H1 (cell line): ENCODE measurements at regions not wholly inside any gene's neighbourhood (a gene's known extent, or its start where the extent isn't known, plus 50 kb on each side); places are given as distances from the start of the nearest gene placed in this dataset.

Experiments used
- BACH1 ChIP-seq: IDR thresholded peaks from 2 replicates; pipeline ENCODE4 v1.6.1; 2012; ENCODE audit warnings: low read length, improper control_type of control experiment
- CHD2 ChIP-seq: IDR thresholded peaks from 2 replicates; pipeline ENCODE4 v1.6.1; 2012; ENCODE audit warnings: low read length, improper control_type of control experiment
- CTBP2 ChIP-seq: IDR thresholded peaks from 2 replicates; pipeline ENCODE4 v1.7.0; 2011; ENCODE audit warnings: borderline replicate concordance, mild to moderate bottlenecking, moderate library complexity, mixed read lengths, low read length; ENCODE audit not compliant: insufficient read depth, insufficient read length
- PHF8 ChIP-seq: fragments of 200-600 bp; sonication (generic); conservative IDR thresholded peaks from 2 replicates; pipeline ENCODE4 v1.7.1; 2012; ENCODE audit warnings: low read depth, mild to moderate bottlenecking, inconsistent platforms, low read length, moderate library complexity
- TAF1 ChIP-seq: IDR thresholded peaks from 2 replicates; pipeline ENCODE4 v1.6.1; 2011; ENCODE audit warnings: mild to moderate bottlenecking, low read depth, low read length
- TF ChIP-seq, protein P1 (sequence below): IDR thresholded peaks from 2 replicates; pipeline ENCODE4 v1.6.1; 2012; ENCODE audit warnings: inconsistent platforms

- no peak for TF ChIP-seq BACH1
- no peak for TF ChIP-seq PHF8
- TF ChIP-seq CHD2, result no peak
- TF ChIP-seq TAF1, result no peak
- TF ChIP-seq, protein P1, sequence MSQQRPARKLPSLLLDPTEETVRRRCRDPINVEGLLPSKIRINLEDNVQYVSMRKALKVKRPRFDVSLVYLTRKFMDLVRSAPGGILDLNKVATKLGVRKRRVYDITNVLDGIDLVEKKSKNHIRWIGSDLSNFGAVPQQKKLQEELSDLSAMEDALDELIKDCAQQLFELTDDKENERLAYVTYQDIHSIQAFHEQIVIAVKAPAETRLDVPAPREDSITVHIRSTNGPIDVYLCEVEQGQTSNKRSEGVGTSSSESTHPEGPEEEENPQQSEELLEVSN, result no peak
- no peak for TF ChIP-seq CTBP2
Observed at GRCh38 chr2:219758907-219759680, 131.7 kb downstream of the SLC4A3 start (continued).
